A549 (cell line): ENCODE measurements at regions not wholly inside any gene's neighbourhood (a gene's known extent, or its start where the extent isn't known, plus 50 kb on each side); places are given as distances from the start of the nearest gene placed in this dataset.

Experiments used
- BHLHE40 ChIP-seq: IDR thresholded peaks from 2 replicates; pipeline ENCODE4 v1.6.1; 2012; ENCODE audit warnings: low read depth, low read length, inconsistent platforms
- HDAC2 ChIP-seq: fragments of 200-600 bp; sonication (generic); IDR thresholded peaks from 2 replicates; pipeline ENCODE4 v1.6.1; 2016
- RAD21 ChIP-seq, 2 experiments: fragments of >200 bp in 1 of 2; sonication (Bioruptor Twin) in 1 of 2; formaldehyde crosslinking in 1 of 2; IDR thresholded peaks in 1 of 2; conservative IDR thresholded peaks in 1 of 2; 2 replicates in 1 of 2; 3 replicates in 1 of 2; pipeline ENCODE4 v1.6.1; 2012 to 2018; ENCODE audit warnings: inconsistent platforms in 1 of 2
- REST ChIP-seq: fragments of 200-600 bp; sonication (generic); IDR thresholded peaks from 2 replicates; pipeline ENCODE4 v1.6.1; 2016; ENCODE audit warnings: antibody characterized with exemption, mild to moderate bottlenecking, moderate library complexity
- RFX5 ChIP-seq: fragments of 450-650 bp; IDR thresholded peaks from 2 replicates; pipeline ENCODE4 v1.7.1; 2014; ENCODE audit warnings: antibody characterized with exemption, mild to moderate bottlenecking, moderate library complexity
- TF ChIP-seq, protein P1 (sequence below): fragments of >200 bp; sonication (Bioruptor Twin); formaldehyde crosslinking; IDR thresholded peaks from 3 replicates; pipeline ENCODE4 v1.5.1; 2016
- TF ChIP-seq, protein P2 (sequence below): IDR thresholded peaks from 2 replicates; pipeline ENCODE4 v1.6.1; 2012

DNA sequence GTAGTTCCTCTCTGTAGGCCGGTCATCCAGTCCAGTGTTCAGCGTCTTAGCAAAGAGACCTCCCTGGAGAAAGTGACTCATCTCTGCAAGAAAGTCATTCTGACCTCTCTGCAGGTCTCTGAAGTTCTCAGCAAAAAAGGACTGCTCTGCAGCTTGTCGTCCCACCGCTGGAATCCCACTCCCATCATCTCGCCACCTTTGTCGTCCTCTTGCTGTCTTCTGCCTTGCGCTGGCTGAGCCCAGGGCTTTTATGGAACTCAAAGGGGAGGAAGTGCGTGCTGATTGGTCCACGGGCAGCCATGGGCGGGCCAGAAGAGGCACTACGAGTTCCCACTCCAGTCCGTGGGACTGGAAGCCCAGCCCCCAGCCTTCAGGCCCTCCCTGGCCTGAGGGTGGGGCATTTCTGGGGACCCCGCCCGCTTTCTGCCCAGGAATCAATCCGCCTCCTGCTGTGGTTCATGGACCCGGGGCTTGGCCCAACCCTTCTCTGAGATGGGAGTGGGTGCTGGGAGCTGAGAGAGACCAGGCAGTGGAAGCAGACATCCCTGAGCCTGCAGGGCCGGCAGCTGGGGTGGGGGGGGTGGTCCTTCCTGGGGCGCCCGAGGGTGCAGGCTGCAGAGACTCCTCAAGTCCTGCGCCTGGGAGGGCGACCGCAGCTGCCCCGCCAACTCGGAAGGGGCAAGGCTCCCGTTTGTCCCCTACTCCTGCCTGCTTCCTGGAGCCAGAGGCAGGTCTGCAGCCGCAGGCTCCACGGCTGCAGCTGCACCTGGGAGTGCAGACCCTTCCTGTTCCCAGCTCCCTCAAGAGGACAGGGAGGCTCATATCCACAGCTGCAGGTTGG lies 660.7 kb upstream of the RAB6C start:
- TF ChIP-seq, protein P1, sequence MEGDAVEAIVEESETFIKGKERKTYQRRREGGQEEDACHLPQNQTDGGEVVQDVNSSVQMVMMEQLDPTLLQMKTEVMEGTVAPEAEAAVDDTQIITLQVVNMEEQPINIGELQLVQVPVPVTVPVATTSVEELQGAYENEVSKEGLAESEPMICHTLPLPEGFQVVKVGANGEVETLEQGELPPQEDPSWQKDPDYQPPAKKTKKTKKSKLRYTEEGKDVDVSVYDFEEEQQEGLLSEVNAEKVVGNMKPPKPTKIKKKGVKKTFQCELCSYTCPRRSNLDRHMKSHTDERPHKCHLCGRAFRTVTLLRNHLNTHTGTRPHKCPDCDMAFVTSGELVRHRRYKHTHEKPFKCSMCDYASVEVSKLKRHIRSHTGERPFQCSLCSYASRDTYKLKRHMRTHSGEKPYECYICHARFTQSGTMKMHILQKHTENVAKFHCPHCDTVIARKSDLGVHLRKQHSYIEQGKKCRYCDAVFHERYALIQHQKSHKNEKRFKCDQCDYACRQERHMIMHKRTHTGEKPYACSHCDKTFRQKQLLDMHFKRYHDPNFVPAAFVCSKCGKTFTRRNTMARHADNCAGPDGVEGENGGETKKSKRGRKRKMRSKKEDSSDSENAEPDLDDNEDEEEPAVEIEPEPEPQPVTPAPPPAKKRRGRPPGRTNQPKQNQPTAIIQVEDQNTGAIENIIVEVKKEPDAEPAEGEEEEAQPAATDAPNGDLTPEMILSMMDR = no peak
- TF ChIP-seq RFX5 (no peak), BHLHE40 (no peak), HDAC2 (no peak), RAD21 (conservative IDR thresholded peaks at IDR 0.05 in 1 of 2, IDR thresholded peaks at IDR 0.05 in 1 of 2) (no peak), REST (no peak)
- TF ChIP-seq, protein P2, sequence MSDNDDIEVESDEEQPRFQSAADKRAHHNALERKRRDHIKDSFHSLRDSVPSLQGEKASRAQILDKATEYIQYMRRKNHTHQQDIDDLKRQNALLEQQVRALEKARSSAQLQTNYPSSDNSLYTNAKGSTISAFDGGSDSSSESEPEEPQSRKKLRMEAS = no peak
